ENCODE measurements at regions not wholly inside any gene's neighbourhood (a gene's known extent, or its start where the extent isn't known, plus 50 kb on each side); places are given as distances from the start of the nearest gene placed in this dataset.

DNA sequence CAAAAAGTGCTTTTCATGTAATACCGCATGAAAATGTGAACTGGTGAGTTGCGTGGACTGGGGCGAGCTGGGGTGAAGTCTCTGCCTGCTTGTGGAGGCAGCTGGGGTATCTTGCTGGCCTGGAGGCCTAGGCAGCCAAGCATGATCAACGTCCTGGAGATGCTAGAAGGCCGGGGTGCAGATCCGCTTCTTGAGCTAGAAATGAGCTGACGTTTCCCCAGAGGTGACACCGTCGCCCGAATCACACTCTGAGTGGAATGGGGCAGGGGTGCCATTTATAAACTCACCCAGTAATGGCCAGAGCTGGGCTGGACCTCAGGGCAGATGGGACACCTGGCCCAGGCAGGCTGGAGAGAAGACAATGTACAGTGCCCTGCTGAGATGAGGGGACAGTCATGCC, 1513.0 kb downstream of the TBC1D22A start:
- no peaks in the 10 kb centered on the region for H3K36me3 ChIP-seq (ENCODE audit: control insufficient read depth in 2 of 2, insufficient read depth in 1 of 2, low read length in 2 of 2)
- H3K27ac ChIP-seq (ENCODE audit: extremely low read depth, low read depth, low read length): no peak overlapping the region
- ChIA-PET POLR2A (no interaction called here), CTCF (interaction anchor here (0.7 kb wide), 1 partner anchor 1476 kb away, joined by 3 read pairs; no protein-coding TSS in a partner anchor)
- no peak for TF ChIP-seq KLF9 (tag by site-specific recombination; IDR thresholded peaks at IDR 0.05; ENCODE audit: low read depth)
- no peaks in the 10 kb centered on the region for H3K9me3 ChIP-seq (ENCODE audit: control insufficient read depth, insufficient read depth, low read depth, low read length)
- H3K4me1 ChIP-seq (ENCODE audit: control insufficient read depth, insufficient read depth, low read length): peaks cover 9% of the 10 kb centered on the region
- H3K4me3 ChIP-seq (ENCODE audit: low read depth, low read length): no peak overlapping the region

DNA sequence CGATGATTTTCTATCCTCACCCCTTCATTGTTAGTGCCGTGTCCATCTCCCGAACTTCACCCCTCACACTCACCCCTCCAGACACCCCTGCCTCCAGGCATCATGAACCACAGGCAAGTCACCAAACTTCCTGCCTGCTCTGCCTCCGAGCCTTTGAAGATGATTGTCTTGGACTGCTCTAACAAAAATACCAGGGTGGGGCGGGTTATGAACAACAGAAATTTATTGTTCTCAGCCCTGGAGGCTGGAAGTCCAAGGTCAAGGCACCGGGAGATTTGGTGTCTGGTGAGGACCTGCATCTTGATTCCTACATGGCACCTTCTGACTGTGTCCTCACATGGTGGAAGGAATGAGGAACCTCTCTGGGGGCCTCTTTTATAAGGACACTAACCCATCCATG, 1508.3 kb downstream of the TBC1D22A start:
- Histone ChIP-seq H3K4me3 (ENCODE audit: low read depth, low read length) (no peak overlapping the region), H3K4me1 (ENCODE audit: control insufficient read depth, insufficient read depth, low read length) (no peaks in the 10 kb centered on the region), H3K27ac (ENCODE audit: extremely low read depth, low read depth, low read length) (no peak overlapping the region), H3K9me3 (ENCODE audit: control insufficient read depth, insufficient read depth, low read depth, low read length) (no peaks in the 10 kb centered on the region), H3K36me3 (ENCODE audit: control insufficient read depth in 2 of 2, insufficient read depth in 1 of 2, low read length in 2 of 2) (no peaks in the 10 kb centered on the region)
- ChIA-PET CTCF (interaction anchor here (0.7 kb wide), 1 partner anchor 696 kb away, joined by 4 read pairs; no protein-coding TSS in a partner anchor), POLR2A (no interaction called here)
- TF ChIP-seq ZBTB48 (tag by site-specific recombination; IDR thresholded peaks at IDR 0.05) (no peak), ZFHX2 (tag by site-specific recombination; conservative IDR thresholded peaks at IDR 0.05) (no peak), ZNF670 (tag by site-specific recombination; IDR thresholded peaks at IDR 0.05; ENCODE audit: low read depth) (no peak), ZNF529 (tag by site-specific recombination; IDR thresholded peaks at IDR 0.05; ENCODE audit: insufficient replicate concordance) (no peak), KLF10 (tag by site-specific recombination; IDR thresholded peaks at IDR 0.05) (no peak), IKZF3 (tag by site-specific recombination; IDR thresholded peaks at IDR 0.05) (no peak), ZNF391 (tag by site-specific recombination; IDR thresholded peaks at IDR 0.05; ENCODE audit: borderline replicate concordance, low read depth) (no peak), ZNF16 (tag by site-specific recombination; IDR thresholded peaks at IDR 0.05; ENCODE audit: low read depth) (no peak), ZNF629 (tag by site-specific recombination; IDR thresholded peaks at IDR 0.05) (no peak)

DNA sequence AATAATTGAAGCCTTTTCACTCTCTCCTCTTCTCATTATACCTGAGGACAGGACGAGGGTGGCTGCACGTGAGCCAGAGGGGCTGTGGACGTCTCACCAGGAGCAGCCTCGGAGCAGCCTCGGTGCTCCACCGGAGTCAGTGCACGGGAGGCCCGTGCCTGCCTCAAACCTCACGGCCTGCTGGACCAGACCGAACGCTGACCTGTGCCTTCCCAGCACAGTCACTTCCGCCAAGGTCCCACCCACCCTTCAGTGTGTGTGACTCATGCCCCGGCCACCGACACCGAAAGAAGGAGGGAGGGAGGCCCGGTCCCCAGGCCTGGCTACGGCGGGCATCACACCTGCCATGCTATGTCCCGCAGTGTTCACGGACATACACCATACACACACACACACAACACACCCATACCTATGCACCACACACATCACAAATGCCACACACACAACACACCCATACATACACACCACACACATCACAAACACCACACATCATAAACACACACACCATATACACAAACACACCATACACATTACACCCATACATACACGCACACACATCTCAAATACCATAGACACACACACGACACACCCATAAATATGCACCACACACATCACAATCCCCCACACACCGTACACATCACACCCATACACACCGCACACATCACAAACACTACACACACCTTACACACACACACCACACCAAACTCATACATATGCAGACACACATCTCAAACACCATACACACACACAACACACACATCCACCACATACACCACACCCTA, 1506.5 kb downstream of the TBC1D22A start:
- Histone ChIP-seq H3K4me1 (ENCODE audit: control insufficient read depth, insufficient read depth, low read length) (no peaks in the 10 kb centered on the region), H3K9me3 (ENCODE audit: control insufficient read depth, insufficient read depth, low read depth, low read length) (no peaks in the 10 kb centered on the region), H3K27ac (ENCODE audit: extremely low read depth, low read depth, low read length) (no peak overlapping the region), H3K36me3 (ENCODE audit: control insufficient read depth in 2 of 2, insufficient read depth in 1 of 2, low read length in 2 of 2) (no peaks in the 10 kb centered on the region), H3K4me3 (ENCODE audit: low read depth, low read length) (no peak overlapping the region)
- ChIA-PET POLR2A (no interaction called here), CTCF (no interaction called here)
- TF ChIP-seq, protein P1, sequence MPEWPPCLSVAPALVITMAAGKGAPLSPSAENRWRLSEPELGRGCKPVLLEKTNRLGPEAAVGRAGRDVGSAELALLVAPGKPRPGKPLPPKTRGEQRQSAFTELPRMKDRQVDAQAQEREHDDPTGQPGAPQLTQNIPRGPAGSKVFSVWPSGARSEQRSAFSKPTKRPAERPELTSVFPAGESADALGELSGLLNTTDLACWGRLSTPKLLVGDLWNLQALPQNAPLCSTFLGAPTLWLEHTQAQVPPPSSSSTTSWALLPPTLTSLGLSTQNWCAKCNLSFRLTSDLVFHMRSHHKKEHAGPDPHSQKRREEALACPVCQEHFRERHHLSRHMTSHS (tag by site-specific recombination; IDR thresholded peaks at IDR 0.05): 0 out of 2 replicates have a peak, but pooled peaks have one; percentile 32
- TF ChIP-seq ZNF670 (tag by site-specific recombination; IDR thresholded peaks at IDR 0.05; ENCODE audit: low read depth) (peak; percentile 78; the same call in 1 of the 2 replicates), ZNF571 (tag by site-specific recombination; IDR thresholded peaks at IDR 0.05) (peak; percentile 63; the same call in 1 of the 2 replicates), ZNF311 (tag by site-specific recombination; IDR thresholded peaks at IDR 0.05; ENCODE audit: borderline replicate concordance) (no peak)

GRCh38 chr22:48268293-48268692, 1505.8 kb downstream of the TBC1D22A start:
- H3K9me3 ChIP-seq (ENCODE audit: control insufficient read depth, insufficient read depth, low read depth, low read length): no peaks in the 10 kb centered on the region
- no peak overlapping the region for H3K27ac ChIP-seq (ENCODE audit: extremely low read depth, low read depth, low read length)
- ChIA-PET POLR2A (no interaction called here), CTCF (no interaction called here)
- H3K4me3 ChIP-seq (ENCODE audit: low read depth, low read length): no peak overlapping the region
- no peak for TF ChIP-seq ZNF157 (tag by site-specific recombination; IDR thresholded peaks at IDR 0.05)
- no peak for TF ChIP-seq ZNF292 (tag by site-specific recombination; IDR thresholded peaks at IDR 0.05; ENCODE audit: borderline replicate concordance, low read depth)
- no peaks in the 10 kb centered on the region for H3K4me1 ChIP-seq (ENCODE audit: control insufficient read depth, insufficient read depth, low read length)
- H3K36me3 ChIP-seq (ENCODE audit: control insufficient read depth in 2 of 2, insufficient read depth in 1 of 2, low read length in 2 of 2): no peaks in the 10 kb centered on the region
